ENCODE measurements at regions not wholly inside any gene's neighbourhood (a gene's known extent, or its start where the extent isn't known, plus 50 kb on each side); places are given as distances from the start of the nearest gene placed in this dataset.

GRCh38 chrX:35076061-35076460 is 133.5 kb downstream of the FAM47B start:
- TF ChIP-seq CTCF (IDR thresholded peaks at IDR 0.05 in 2 of 3, conservative IDR thresholded peaks at IDR 0.05 in 1 of 3; ENCODE audit: borderline replicate concordance in 1 of 3, insufficient read depth in 1 of 3, low read depth in 2 of 3, low read length in 2 of 3) (no peak), POLR2A (IDR thresholded peaks at IDR 0.05; ENCODE audit: borderline replicate concordance, extremely low read depth, insufficient read depth, insufficient read length) (no peak), YY1 (IDR thresholded peaks at IDR 0.05; ENCODE audit: extremely low read depth, insufficient replicate concordance, low read depth, low read length) (no peak), POLR2AphosphoS5 (IDR thresholded peaks at IDR 0.05; ENCODE audit: low read depth, low read length) (no peak), EZH2 (IDR thresholded peaks at IDR 0.05) (no peak)

Data from HCT116 (cell line).